Heart left ventricle (tissue), 13 donors: ENCODE measurements at regions not wholly inside any gene's neighbourhood (a gene's known extent, or its start where the extent isn't known, plus 50 kb on each side); places are given as distances from the start of the nearest gene placed in this dataset.

Experiments
- CTCF ChIP-seq, 12 donors: fragments of 200-600 bp; sonication (generic) in 4 of 12; IDR thresholded peaks; one replicate each; pipeline versions ENCODE4 v1.5.0 to v1.8.0; 2018 to 2022; ENCODE audit warnings: antibody characterized with exemption in 12 of 12, mild to moderate bottlenecking in 5 of 12
- POLR2A ChIP-seq, 2 donors: fragments of 450-650 bp; IDR thresholded peaks; one replicate each; pipeline ENCODE4 v1.6.1; 2017; ENCODE audit warnings: antibody characterized with exemption in 2 of 2, mild to moderate bottlenecking in 2 of 2, moderate library complexity in 2 of 2
- donor health status: ischemic (EF 13 %, LVEDD 7.1; RV severe dilation, severe dysfunction).
- donor health status: DM: no; HTN: yes; CAD: no.
- donor health status: DM: no; HTN: no; CAD: no.
- donor health status: ischemic (EF 25% LVEDD 6.9; RV normal size, moderate dysfunction).
- donor health status: ischemic (EF 25% LVEDD 5.7; RV mildly dilated, moderate dysfunction).
- donor health status: ischemic (EF 35%, LVEDD 5.7; RV mildly dilated, moderate dysfunction).
- donor health status: nonischemic (EF 11% LVEDD 7.7; RV severe dilation, severe dysfunction).
- donor health status: DM: yes; HTN: yes; CAD: no.
- donor health status: PGD.
- donor health status: ischemic (EF 29% LVEDD 5.4; RV normal size, mild dysfunction).
- donor health status: nonischemic (EF 23%, LVEDD 6.1; RV moderate dilation, normal function).

- no peak for TF ChIP-seq POLR2A (IDR thresholded peaks at IDR 0.05)
- no peak for TF ChIP-seq CTCF (IDR thresholded peaks at IDR 0.05)
Observed at GRCh38 chr2:100703213-100703612, 116.7 kb upstream of the NPAS2 start.
